GM23338 (cell line): ENCODE measurements at regions not wholly inside any gene's neighbourhood (a gene's known extent, or its start where the extent isn't known, plus 50 kb on each side); places are given as distances from the start of the nearest gene placed in this dataset.

ENCODE experiments used
- ATAC-seq: fragments of 200-7000 bp; cut with Tn5 transposase; 3 replicates; pipeline ENCODE4 v1.9.1; 2020
- DNase-seq: peaks from one replicate; pipeline ENCODE4 v3.0.0-alpha.2; 2015; ENCODE audit warnings: low spot score
- H2AFZ ChIP-seq: fragments of 200-600 bp; sonication (generic); 2 replicates; pipeline ENCODE4 v1.8.0; 2016; ENCODE audit warnings: antibody characterized with exemption, mild to moderate bottlenecking, moderate library complexity
- H3F3A ChIP-seq: fragments of 200-600 bp; sonication (generic); replicated peaks from 2 replicates; pipeline ENCODE4 v1.8.0; 2017; ENCODE audit warnings: antibody characterized with exemption, mixed run types, low read depth
- H3K27ac ChIP-seq: fragments of 200-600 bp; sonication (generic); 2 replicates; pipeline ENCODE4 v1.6.1; 2016; ENCODE audit warnings: low read depth
- H3K27me3 ChIP-seq: fragments of 200-600 bp; sonication (generic); 2 replicates; pipeline ENCODE4 v1.8.0; 2016; ENCODE audit warnings: mild to moderate bottlenecking, mixed run types, moderate library complexity; ENCODE audit not compliant: insufficient read depth
- H3K36me3 ChIP-seq: fragments of 200-600 bp; sonication (generic); 2 replicates; pipeline ENCODE4 v1.8.0; 2016; ENCODE audit warnings: mild to moderate bottlenecking; ENCODE audit not compliant: insufficient read depth
- H3K4me1 ChIP-seq: fragments of 200-600 bp; sonication (generic); 2 replicates; pipeline ENCODE4 v1.8.0; 2016; ENCODE audit warnings: mild to moderate bottlenecking, moderate library complexity; ENCODE audit not compliant: insufficient read depth
- H3K4me2 ChIP-seq: fragments of 200-600 bp; sonication (generic); 2 replicates; pipeline ENCODE4 v1.7.1; 2017; ENCODE audit warnings: mixed run types
- H3K4me3 ChIP-seq: fragments of 200-600 bp; sonication (generic); 2 replicates; pipeline ENCODE4 v1.6.1; 2016; ENCODE audit warnings: mixed run types
- H3K79me2 ChIP-seq: fragments of 200-600 bp; sonication (generic); replicated peaks from 2 replicates; pipeline ENCODE4 v1.8.0; 2017; ENCODE audit warnings: mild to moderate bottlenecking; ENCODE audit not compliant: insufficient read depth
- H3K9me2 ChIP-seq: fragments of 200-600 bp; sonication (generic); 2 replicates; pipeline ENCODE4 v1.8.0; 2017; ENCODE audit not compliant: insufficient read depth
- H4K20me1 ChIP-seq: fragments of 200-600 bp; sonication (generic); replicated peaks from 2 replicates; pipeline ENCODE4 v1.8.0; 2017; ENCODE audit warnings: mild to moderate bottlenecking; ENCODE audit not compliant: insufficient read depth
- H3K27ac Mint-ChIP-seq: 2 replicates; pipeline ENCODE4 v1.8.0; 2020; ENCODE audit warnings: inconsistent platforms, mild to moderate bottlenecking, moderate library complexity, mixed read lengths
- H3K27me3 Mint-ChIP-seq: 3 replicates; pipeline ENCODE4 v1.8.0; 2022; ENCODE audit warnings: low read depth, mild to moderate bottlenecking, moderate library complexity, mixed read lengths, inconsistent platforms; ENCODE audit not compliant: insufficient read depth, poor library complexity
- H3K36me3 Mint-ChIP-seq: 3 replicates; pipeline ENCODE4 v1.8.0; 2021; ENCODE audit warnings: low read depth, mild to moderate bottlenecking, inconsistent platforms, moderate library complexity, mixed read lengths
- H3K4me1 Mint-ChIP-seq: 3 replicates; pipeline ENCODE4 v1.8.0; 2020; ENCODE audit warnings: mild to moderate bottlenecking, inconsistent platforms, mixed read lengths
- H3K4me3 Mint-ChIP-seq: 3 replicates; pipeline ENCODE4 v1.8.0; 2021; ENCODE audit warnings: moderate library complexity, mild to moderate bottlenecking, inconsistent platforms, mixed read lengths
- H3K9me3 Mint-ChIP-seq: 3 replicates; pipeline ENCODE4 v1.8.0; 2020; ENCODE audit warnings: moderate library complexity, mild to moderate bottlenecking, inconsistent platforms, mixed read lengths
- EZH2 ChIP-seq: fragments of 200-600 bp; sonication (generic); IDR thresholded peaks from one replicate; pipeline ENCODE4 v1.8.0; 2017; ENCODE audit warnings: antibody characterized with exemption, mild to moderate bottlenecking, low read depth; ENCODE audit not compliant: unreplicated experiment
- EZH2phosphoT487 ChIP-seq: fragments of 200-600 bp; sonication (generic); IDR thresholded peaks from one replicate; pipeline ENCODE4 v1.8.1; 2018; ENCODE audit warnings: antibody characterized with exemption; ENCODE audit not compliant: unreplicated experiment
- JUNB ChIP-seq: IDR thresholded peaks from one replicate; pipeline ENCODE4 v1.6.1; 2016; ENCODE audit warnings: antibody characterized with exemption; ENCODE audit not compliant: unreplicated experiment
- NANOG ChIP-seq: IDR thresholded peaks from 2 replicates; pipeline ENCODE4 v1.6.1; 2016; ENCODE audit warnings: antibody characterized with exemption, borderline replicate concordance
- POLR2AphosphoS5 ChIP-seq: IDR thresholded peaks from 2 replicates; pipeline ENCODE4 v1.6.1; 2016; ENCODE audit warnings: antibody characterized with exemption, low read depth
- STAT1 ChIP-seq: IDR thresholded peaks from one replicate; pipeline ENCODE4 v1.6.1; 2016; ENCODE audit warnings: antibody characterized with exemption; ENCODE audit not compliant: unreplicated experiment
- ZNF114 ChIP-seq: fragments of 250-450 bp; sonication (Bioruptor Pico); IDR thresholded peaks from 2 replicates; pipeline ENCODE4 v1.5.0; 2020; ENCODE audit warnings: mild to moderate bottlenecking, moderate library complexity
- ZNF331 ChIP-seq: fragments of 250-450 bp; sonication (Bioruptor Pico); IDR thresholded peaks from 2 replicates; pipeline ENCODE4 v1.5.0; 2020; ENCODE audit warnings: low read depth, mild to moderate bottlenecking, moderate library complexity
- TF ChIP-seq, protein P1 (sequence below): IDR thresholded peaks from one replicate; pipeline ENCODE4 v1.6.1; 2018; ENCODE audit warnings: antibody characterized with exemption; ENCODE audit not compliant: unreplicated experiment
- TF ChIP-seq, protein P2 (sequence below), 2 experiments: fragments of 200-600 bp in 1 of 2; sonication (generic) in 1 of 2; conservative IDR thresholded peaks; 2 replicates each; pipeline versions ENCODE4 v1.5.1 to v1.6.1; 2016 to 2017; ENCODE audit warnings: antibody characterized with exemption in 2 of 2, low read depth in 2 of 2, mild to moderate bottlenecking in 2 of 2, moderate library complexity in 1 of 2
- TF ChIP-seq, protein P3 (sequence below): fragments of 250-450 bp; sonication (Bioruptor Pico); IDR thresholded peaks from 2 replicates; pipeline ENCODE4 v1.5.0; 2020; ENCODE audit warnings: mild to moderate bottlenecking, moderate library complexity
- TF ChIP-seq, protein P4 (sequence below): IDR thresholded peaks from 2 replicates; pipeline ENCODE4 v1.6.1; 2016; ENCODE audit warnings: antibody characterized with exemption

DNA sequence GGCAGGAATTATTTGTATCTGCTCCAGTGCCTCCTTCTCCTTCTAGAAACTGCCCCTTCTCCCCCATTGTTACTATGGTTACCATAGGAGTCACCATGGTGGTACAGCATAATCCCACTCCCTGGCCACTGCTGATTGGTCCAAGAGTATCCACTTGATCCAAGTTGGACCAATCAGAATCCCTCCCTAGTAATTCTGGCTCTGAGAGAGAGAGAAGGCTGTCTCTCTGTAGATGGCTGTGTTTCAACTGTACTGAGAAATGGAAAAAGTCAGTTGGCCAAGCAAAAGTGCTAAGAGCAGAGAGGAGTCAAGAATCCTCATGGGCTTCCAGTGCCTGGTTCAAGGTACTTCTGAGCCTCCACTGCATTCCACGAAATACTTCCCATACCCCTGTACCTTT lies 120.6 kb upstream of the SPATA12 start:
- TF ChIP-seq, protein P1, sequence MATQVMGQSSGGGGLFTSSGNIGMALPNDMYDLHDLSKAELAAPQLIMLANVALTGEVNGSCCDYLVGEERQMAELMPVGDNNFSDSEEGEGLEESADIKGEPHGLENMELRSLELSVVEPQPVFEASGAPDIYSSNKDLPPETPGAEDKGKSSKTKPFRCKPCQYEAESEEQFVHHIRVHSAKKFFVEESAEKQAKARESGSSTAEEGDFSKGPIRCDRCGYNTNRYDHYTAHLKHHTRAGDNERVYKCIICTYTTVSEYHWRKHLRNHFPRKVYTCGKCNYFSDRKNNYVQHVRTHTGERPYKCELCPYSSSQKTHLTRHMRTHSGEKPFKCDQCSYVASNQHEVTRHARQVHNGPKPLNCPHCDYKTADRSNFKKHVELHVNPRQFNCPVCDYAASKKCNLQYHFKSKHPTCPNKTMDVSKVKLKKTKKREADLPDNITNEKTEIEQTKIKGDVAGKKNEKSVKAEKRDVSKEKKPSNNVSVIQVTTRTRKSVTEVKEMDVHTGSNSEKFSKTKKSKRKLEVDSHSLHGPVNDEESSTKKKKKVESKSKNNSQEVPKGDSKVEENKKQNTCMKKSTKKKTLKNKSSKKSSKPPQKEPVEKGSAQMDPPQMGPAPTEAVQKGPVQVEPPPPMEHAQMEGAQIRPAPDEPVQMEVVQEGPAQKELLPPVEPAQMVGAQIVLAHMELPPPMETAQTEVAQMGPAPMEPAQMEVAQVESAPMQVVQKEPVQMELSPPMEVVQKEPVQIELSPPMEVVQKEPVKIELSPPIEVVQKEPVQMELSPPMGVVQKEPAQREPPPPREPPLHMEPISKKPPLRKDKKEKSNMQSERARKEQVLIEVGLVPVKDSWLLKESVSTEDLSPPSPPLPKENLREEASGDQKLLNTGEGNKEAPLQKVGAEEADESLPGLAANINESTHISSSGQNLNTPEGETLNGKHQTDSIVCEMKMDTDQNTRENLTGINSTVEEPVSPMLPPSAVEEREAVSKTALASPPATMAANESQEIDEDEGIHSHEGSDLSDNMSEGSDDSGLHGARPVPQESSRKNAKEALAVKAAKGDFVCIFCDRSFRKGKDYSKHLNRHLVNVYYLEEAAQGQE, result no peak
- TF ChIP-seq, protein P2, sequence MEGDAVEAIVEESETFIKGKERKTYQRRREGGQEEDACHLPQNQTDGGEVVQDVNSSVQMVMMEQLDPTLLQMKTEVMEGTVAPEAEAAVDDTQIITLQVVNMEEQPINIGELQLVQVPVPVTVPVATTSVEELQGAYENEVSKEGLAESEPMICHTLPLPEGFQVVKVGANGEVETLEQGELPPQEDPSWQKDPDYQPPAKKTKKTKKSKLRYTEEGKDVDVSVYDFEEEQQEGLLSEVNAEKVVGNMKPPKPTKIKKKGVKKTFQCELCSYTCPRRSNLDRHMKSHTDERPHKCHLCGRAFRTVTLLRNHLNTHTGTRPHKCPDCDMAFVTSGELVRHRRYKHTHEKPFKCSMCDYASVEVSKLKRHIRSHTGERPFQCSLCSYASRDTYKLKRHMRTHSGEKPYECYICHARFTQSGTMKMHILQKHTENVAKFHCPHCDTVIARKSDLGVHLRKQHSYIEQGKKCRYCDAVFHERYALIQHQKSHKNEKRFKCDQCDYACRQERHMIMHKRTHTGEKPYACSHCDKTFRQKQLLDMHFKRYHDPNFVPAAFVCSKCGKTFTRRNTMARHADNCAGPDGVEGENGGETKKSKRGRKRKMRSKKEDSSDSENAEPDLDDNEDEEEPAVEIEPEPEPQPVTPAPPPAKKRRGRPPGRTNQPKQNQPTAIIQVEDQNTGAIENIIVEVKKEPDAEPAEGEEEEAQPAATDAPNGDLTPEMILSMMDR (conservative IDR thresholded peaks at IDR 0.05; ENCODE audit: low read depth in 2 of 2), result no peak
- TF ChIP-seq NANOG, result no peak
- no peak for TF ChIP-seq JUNB
- no peak for TF ChIP-seq EZH2phosphoT487
- TF ChIP-seq ZNF114 (CRISPR knock-in tag), result no peak
- no peak for TF ChIP-seq EZH2
- TF ChIP-seq STAT1, result no peak
- TF ChIP-seq, protein P3, sequence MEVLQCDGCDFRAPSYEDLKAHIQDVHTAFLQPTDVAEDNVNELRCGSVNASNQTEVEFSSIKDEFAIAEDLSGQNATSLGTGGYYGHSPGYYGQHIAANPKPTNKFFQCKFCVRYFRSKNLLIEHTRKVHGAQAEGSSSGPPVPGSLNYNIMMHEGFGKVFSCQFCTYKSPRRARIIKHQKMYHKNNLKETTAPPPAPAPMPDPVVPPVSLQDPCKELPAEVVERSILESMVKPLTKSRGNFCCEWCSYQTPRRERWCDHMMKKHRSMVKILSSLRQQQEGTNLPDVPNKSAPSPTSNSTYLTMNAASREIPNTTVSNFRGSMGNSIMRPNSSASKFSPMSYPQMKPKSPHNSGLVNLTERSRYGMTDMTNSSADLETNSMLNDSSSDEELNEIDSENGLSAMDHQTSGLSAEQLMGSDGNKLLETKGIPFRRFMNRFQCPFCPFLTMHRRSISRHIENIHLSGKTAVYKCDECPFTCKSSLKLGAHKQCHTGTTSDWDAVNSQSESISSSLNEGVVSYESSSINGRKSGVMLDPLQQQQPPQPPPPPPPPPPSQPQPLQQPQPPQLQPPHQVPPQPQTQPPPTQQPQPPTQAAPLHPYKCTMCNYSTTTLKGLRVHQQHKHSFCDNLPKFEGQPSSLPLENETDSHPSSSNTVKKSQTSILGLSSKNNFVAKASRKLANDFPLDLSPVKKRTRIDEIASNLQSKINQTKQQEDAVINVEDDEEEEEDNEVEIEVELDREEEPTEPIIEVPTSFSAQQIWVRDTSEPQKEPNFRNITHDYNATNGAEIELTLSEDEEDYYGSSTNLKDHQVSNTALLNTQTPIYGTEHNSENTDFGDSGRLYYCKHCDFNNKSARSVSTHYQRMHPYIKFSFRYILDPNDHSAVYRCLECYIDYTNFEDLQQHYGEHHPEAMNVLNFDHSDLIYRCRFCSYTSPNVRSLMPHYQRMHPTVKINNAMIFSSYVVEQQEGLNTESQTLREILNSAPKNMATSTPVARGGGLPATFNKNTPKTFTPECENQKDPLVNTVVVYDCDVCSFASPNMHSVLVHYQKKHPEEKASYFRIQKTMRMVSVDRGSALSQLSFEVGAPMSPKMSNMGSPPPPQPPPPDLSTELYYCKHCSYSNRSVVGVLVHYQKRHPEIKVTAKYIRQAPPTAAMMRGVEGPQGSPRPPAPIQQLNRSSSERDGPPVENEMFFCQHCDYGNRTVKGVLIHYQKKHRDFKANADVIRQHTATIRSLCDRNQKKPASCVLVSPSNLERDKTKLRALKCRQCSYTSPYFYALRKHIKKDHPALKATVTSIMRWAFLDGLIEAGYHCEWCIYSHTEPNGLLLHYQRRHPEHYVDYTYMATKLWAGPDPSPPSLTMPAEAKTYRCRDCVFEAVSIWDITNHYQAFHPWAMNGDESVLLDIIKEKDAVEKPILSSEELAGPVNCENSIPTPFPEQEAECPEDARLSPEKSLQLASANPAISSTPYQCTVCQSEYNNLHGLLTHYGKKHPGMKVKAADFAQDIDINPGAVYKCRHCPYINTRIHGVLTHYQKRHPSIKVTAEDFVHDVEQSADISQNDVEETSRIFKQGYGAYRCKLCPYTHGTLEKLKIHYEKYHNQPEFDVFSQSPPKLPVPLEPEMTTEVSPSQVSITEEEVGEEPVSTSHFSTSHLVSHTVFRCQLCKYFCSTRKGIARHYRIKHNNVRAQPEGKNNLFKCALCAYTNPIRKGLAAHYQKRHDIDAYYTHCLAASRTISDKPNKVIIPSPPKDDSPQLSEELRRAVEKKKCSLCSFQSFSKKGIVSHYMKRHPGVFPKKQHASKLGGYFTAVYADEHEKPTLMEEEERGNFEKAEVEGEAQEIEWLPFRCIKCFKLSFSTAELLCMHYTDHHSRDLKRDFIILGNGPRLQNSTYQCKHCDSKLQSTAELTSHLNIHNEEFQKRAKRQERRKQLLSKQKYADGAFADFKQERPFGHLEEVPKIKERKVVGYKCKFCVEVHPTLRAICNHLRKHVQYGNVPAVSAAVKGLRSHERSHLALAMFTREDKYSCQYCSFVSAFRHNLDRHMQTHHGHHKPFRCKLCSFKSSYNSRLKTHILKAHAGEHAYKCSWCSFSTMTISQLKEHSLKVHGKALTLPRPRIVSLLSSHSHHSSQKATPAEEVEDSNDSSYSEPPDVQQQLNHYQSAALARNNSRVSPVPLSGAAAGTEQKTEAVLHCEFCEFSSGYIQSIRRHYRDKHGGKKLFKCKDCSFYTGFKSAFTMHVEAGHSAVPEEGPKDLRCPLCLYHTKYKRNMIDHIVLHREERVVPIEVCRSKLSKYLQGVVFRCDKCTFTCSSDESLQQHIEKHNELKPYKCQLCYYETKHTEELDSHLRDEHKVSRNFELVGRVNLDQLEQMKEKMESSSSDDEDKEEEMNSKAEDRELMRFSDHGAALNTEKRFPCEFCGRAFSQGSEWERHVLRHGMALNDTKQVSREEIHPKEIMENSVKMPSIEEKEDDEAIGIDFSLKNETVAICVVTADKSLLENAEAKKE (CRISPR knock-in tag), result no peak
- TF ChIP-seq POLR2AphosphoS5, result no peak
- TF ChIP-seq ZNF331 (CRISPR knock-in tag), result no peak
- TF ChIP-seq, protein P4, sequence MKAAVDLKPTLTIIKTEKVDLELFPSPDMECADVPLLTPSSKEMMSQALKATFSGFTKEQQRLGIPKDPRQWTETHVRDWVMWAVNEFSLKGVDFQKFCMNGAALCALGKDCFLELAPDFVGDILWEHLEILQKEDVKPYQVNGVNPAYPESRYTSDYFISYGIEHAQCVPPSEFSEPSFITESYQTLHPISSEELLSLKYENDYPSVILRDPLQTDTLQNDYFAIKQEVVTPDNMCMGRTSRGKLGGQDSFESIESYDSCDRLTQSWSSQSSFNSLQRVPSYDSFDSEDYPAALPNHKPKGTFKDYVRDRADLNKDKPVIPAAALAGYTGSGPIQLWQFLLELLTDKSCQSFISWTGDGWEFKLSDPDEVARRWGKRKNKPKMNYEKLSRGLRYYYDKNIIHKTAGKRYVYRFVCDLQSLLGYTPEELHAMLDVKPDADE, result no peak
- Histone ChIP-seq H3K79me2 (no peaks in the 10 kb centered on the region), H3K4me1 (no peaks in the 10 kb centered on the region), H3K4me2 (no peak overlapping the region), H3K36me3 (0 out of 2 replicates have a peak, but pooled peaks cover 3% of the 10 kb centered on the region), H3K9me2 (no peaks in the 10 kb centered on the region), H2AFZ (no peak overlapping the region), H3K27ac (no peak overlapping the region), H3F3A (no peaks in the 10 kb centered on the region), H3K27me3 (no peaks in the 10 kb centered on the region), H3K4me3 (no peak overlapping the region), H4K20me1 (no peaks in the 10 kb centered on the region)
- Mint-ChIP-seq H3K9me3 (peaks cover 8% of the 10 kb centered on the region), H3K4me1 (no peaks in the 10 kb centered on the region), H3K27me3 (peaks cover 3% of the 10 kb centered on the region), H3K36me3 (peaks cover 6% of the 10 kb centered on the region), H3K27ac (no peak overlapping the region), H3K4me3 (no peak overlapping the region)
- peak; percentile 44 for DNase-seq
- ATAC-seq, result peak; percentile 66
